A549 (cell line): ENCODE measurements at regions not wholly inside any gene's neighbourhood (a gene's known extent, or its start where the extent isn't known, plus 50 kb on each side); places are given as distances from the start of the nearest gene placed in this dataset.

Source experiments
- ATAC-seq, 2 experiments: fragments of 200-7000 bp in 1 of 2; fragments of >200 bp in 1 of 2; cut with Nextera tagmentation in 1 of 2; cut with Tn5 transposase in 1 of 2; 3 replicates each; pipeline versions ENCODE4 v1.8.0 to v1.9.1; 2018 to 2020; ENCODE audit warnings: mild to moderate bottlenecking in 1 of 2, moderate library complexity in 1 of 2
- CTCF ChIA-PET: fragments of 300-600 bp; sonication (Branson Sonifier 250); formaldehyde crosslinking; extraction: SDS; loops from one replicate; lab custom pipeline; 2021; ENCODE audit warnings: antibody characterized with exemption, inconsistent platforms; lab: Yijun Ruan, JAX
- POLR2A ChIA-PET: fragments of 350-600 bp; formaldehyde crosslinking; extraction: SDS; loops from one replicate; lab custom pipeline; 2021; ENCODE audit warnings: antibody characterized with exemption, inconsistent platforms; lab: Yijun Ruan, JAX
- DNase-seq, 2 experiments: peaks; one replicate each; pipeline versions ENCODE4 v3.0.0 to v3.0.0-alpha.2; 2011 to 2016; ENCODE audit warnings: low read depth in 1 of 2, low spot score in 1 of 2
- FAIRE-seq: peaks from 2 replicates; lab custom pipeline; 2011; peaks lifted over from hg19 to GRCh38; lab: Jason Lieb, UNC
- H3K27ac ChIP-seq, 2 experiments: fragments of >200 bp; sonication (Bioruptor Twin); formaldehyde crosslinking; 3 replicates each; pipeline ENCODE4 v1.5.1; 2016 to 2017
- H3K4me1 ChIP-seq: fragments of >200 bp; sonication (Bioruptor Twin); formaldehyde crosslinking; 3 replicates; pipeline ENCODE4 v1.6.1; 2016
- H3K4me2 ChIP-seq: fragments of >200 bp; sonication (Bioruptor Twin); formaldehyde crosslinking; 3 replicates; pipeline ENCODE4 v1.6.1; 2016
- H3K4me3 ChIP-seq: fragments of >200 bp; sonication (Bioruptor Twin); formaldehyde crosslinking; 3 replicates; pipeline ENCODE4 v1.5.1; 2016
- H3K9me3 ChIP-seq: fragments of >200 bp; sonication (Bioruptor Twin); formaldehyde crosslinking; 3 replicates; pipeline ENCODE4 v1.6.1; 2016
- ATOH8 ChIP-seq: fragments of 250-450 bp; sonication (Bioruptor Pico); IDR thresholded peaks from 2 replicates; pipeline ENCODE4 v1.5.0; 2020; ENCODE audit warnings: low read depth, mild to moderate bottlenecking, moderate library complexity
- CBX2 ChIP-seq: fragments of 200-600 bp; sonication (generic); IDR thresholded peaks from 2 replicates; pipeline ENCODE4 v1.6.1; 2016; ENCODE audit warnings: low read depth, mild to moderate bottlenecking, borderline replicate concordance
- CEBPB ChIP-seq, 2 experiments: fragments of >200 bp in 1 of 2; sonication (Bioruptor Twin) in 1 of 2; formaldehyde crosslinking in 1 of 2; IDR thresholded peaks; 2 replicates each; pipeline ENCODE4 v1.6.1; 2012 to 2016
- E2F6 ChIP-seq: IDR thresholded peaks from 2 replicates; pipeline ENCODE4 v1.6.1; 2012; ENCODE audit warnings: low read depth, borderline replicate concordance
- FOSB ChIP-seq: fragments of 250-450 bp; sonication (Bioruptor Pico); IDR thresholded peaks from 2 replicates; pipeline ENCODE4 v1.5.0; 2020; ENCODE audit warnings: mild to moderate bottlenecking, moderate library complexity
- FOXS1 ChIP-seq: fragments of 250-450 bp; sonication (Bioruptor Pico); IDR thresholded peaks from 2 replicates; pipeline ENCODE4 v1.5.0; 2020; ENCODE audit warnings: mild to moderate bottlenecking, moderate library complexity
- GATA3 ChIP-seq: IDR thresholded peaks from 2 replicates; pipeline ENCODE4 v1.6.1; 2012; ENCODE audit warnings: borderline replicate concordance
- HMGXB4 ChIP-seq: fragments of 250-450 bp; sonication (Bioruptor Pico); IDR thresholded peaks from 2 replicates; pipeline ENCODE4 v1.5.0; 2021; ENCODE audit warnings: mild to moderate bottlenecking, moderate library complexity, borderline replicate concordance
- KDM1A ChIP-seq: fragments of 200-600 bp; sonication (generic); IDR thresholded peaks from 2 replicates; pipeline ENCODE4 v1.6.1; 2016; ENCODE audit warnings: low read depth, mild to moderate bottlenecking
- MAFK ChIP-seq: fragments of 450-650 bp; IDR thresholded peaks from 2 replicates; pipeline ENCODE4 v1.6.1; 2014; ENCODE audit not compliant: partially characterized antibody
- MAX ChIP-seq: IDR thresholded peaks from 2 replicates; pipeline ENCODE4 v1.6.1; 2012
- MAZ ChIP-seq: fragments of 150-350 bp; IDR thresholded peaks from 2 replicates; pipeline ENCODE4 v1.6.1; 2014; ENCODE audit warnings: antibody characterized with exemption, low read depth, low read length, borderline replicate concordance
- MYC ChIP-seq: IDR thresholded peaks from 2 replicates; pipeline ENCODE4 v1.6.1; 2012; ENCODE audit warnings: mild to moderate bottlenecking, inconsistent platforms, low read length, improper control_type of control experiment, borderline replicate concordance
- NFE2L2 ChIP-seq: fragments of 150-350 bp; conservative IDR thresholded peaks from 2 replicates; pipeline ENCODE4 v1.6.1; 2014; ENCODE audit warnings: low read length
- NPAS2 ChIP-seq: fragments of 250-450 bp; sonication (Bioruptor Pico); IDR thresholded peaks from 2 replicates; pipeline ENCODE4 v1.8.0; 2022; ENCODE audit warnings: mild to moderate bottlenecking, moderate library complexity, borderline replicate concordance
- PBX3 ChIP-seq: IDR thresholded peaks from 2 replicates; pipeline ENCODE4 v1.6.1; 2012
- POLR2A ChIP-seq: IDR thresholded peaks from 2 replicates; pipeline ENCODE4 v1.6.1; 2012; ENCODE audit warnings: mild to moderate bottlenecking, low read length
- RAD21 ChIP-seq, 2 experiments: fragments of >200 bp in 1 of 2; sonication (Bioruptor Twin) in 1 of 2; formaldehyde crosslinking in 1 of 2; IDR thresholded peaks in 1 of 2; conservative IDR thresholded peaks in 1 of 2; 2 replicates in 1 of 2; 3 replicates in 1 of 2; pipeline ENCODE4 v1.6.1; 2012 to 2018; ENCODE audit warnings: inconsistent platforms in 1 of 2
- RNF2 ChIP-seq: fragments of 200-600 bp; sonication (generic); IDR thresholded peaks from 2 replicates; pipeline ENCODE4 v1.6.1; 2016; ENCODE audit warnings: low read depth, mild to moderate bottlenecking, antibody characterized with exemption, moderate library complexity, borderline replicate concordance
- SMC3 ChIP-seq: fragments of >200 bp; sonication (Bioruptor Twin); formaldehyde crosslinking; IDR thresholded peaks from 3 replicates; pipeline ENCODE4 v1.6.1; 2018; ENCODE audit warnings: inconsistent platforms
- SREBF2 ChIP-seq: fragments of 450-650 bp; IDR thresholded peaks from 2 replicates; pipeline ENCODE4 v1.6.1; 2014; ENCODE audit warnings: mild to moderate bottlenecking, moderate library complexity
- TFCP2L1 ChIP-seq: fragments of 250-450 bp; sonication (Bioruptor Pico); IDR thresholded peaks from 2 replicates; pipeline ENCODE4 v1.5.0; 2021; ENCODE audit warnings: mild to moderate bottlenecking
- ZC3H11A ChIP-seq: fragments of 450-650 bp; IDR thresholded peaks from 2 replicates; pipeline ENCODE4 v1.6.1; 2014; ENCODE audit warnings: antibody characterized with exemption, mild to moderate bottlenecking
- ZFP36 ChIP-seq: fragments of 450-650 bp; IDR thresholded peaks from 2 replicates; pipeline ENCODE4 v1.6.1; 2014; ENCODE audit warnings: borderline replicate concordance; ENCODE audit not compliant: partially characterized antibody
- ZNF302 ChIP-seq: fragments of 250-450 bp; sonication (Bioruptor Pico); IDR thresholded peaks from 2 replicates; pipeline ENCODE4 v1.9.0; 2021; ENCODE audit warnings: inconsistent platforms, mild to moderate bottlenecking, moderate library complexity
- WGBS: methylation state at CpG from one replicate; pipeline ENCODE4 v1.1.6; 2017; ENCODE audit errors: missing lambda C conversion rate; 5-methylcytosine and 5-hydroxymethylcytosine counted together

GRCh38 chr7:46369933-46370654 is 449.0 kb upstream of the IGFBP3 start:
- no peak overlapping the region for H3K4me2 ChIP-seq
- ATAC-seq (no peak), FAIRE-seq (no peak)
- no peak overlapping the region for H3K4me3 ChIP-seq
- peaks cover 5% of the 10 kb centered on the region; the same call in 2 of the 3 replicates for H3K4me1 ChIP-seq
- H3K27ac ChIP-seq: 0 out of 6 replicates have a peak overlapping the region, but pooled peaks of 1 of the 2 experiments have one; percentile 16
- peaks cover 15% of the 10 kb centered on the region; the same call in 2 of the 3 replicates for H3K9me3 ChIP-seq
- POLR2A ChIA-PET: no interaction called here
- CTCF ChIA-PET: interaction anchor here (0.9 to 1.3 kb wide), 2 partner anchors 12 to 15 kb away, joined by 3 to 4 read pairs; no protein-coding TSS in a partner anchor
- 51% methylated on average over 5 of the region's 5 CpGs for WGBS
- TF ChIP-seq ZC3H11A: no peak
- TF ChIP-seq MAZ: no peak
- TF ChIP-seq FOXS1: no peak
- TF ChIP-seq CEBPB (IDR thresholded peaks at IDR 0.05): no peak
- TF ChIP-seq RAD21 (conservative IDR thresholded peaks at IDR 0.05 in 1 of 2, IDR thresholded peaks at IDR 0.05 in 1 of 2): no peak
- TF ChIP-seq MAFK: peak; percentile 88
- no peak for TF ChIP-seq ZFP36
- TF ChIP-seq ATOH8 (CRISPR knock-in tag): no peak
- TF ChIP-seq NFE2L2: 0 out of 2 replicates have a peak, but pooled peaks have one; percentile 58
- TF ChIP-seq POLR2A: no peak
- no peak for TF ChIP-seq KDM1A
- no peak for TF ChIP-seq RNF2
- TF ChIP-seq, all 56 proteins: peak for 2
- DNase-seq: no peak

GRCh38 chr7:46368871-46369270 is 447.8 kb upstream of the IGFBP3 start:
- WGBS: 100% methylated on average over 1 of the region's 1 CpG
- H3K27ac ChIP-seq: peak overlapping the region in 1 of 2 experiments; percentile 8; a peak in 2 of 6 replicates
- H3K9me3 ChIP-seq: peaks cover 15% of the 10 kb centered on the region; the same call in 2 of the 3 replicates
- FAIRE-seq (peak; percentile 49), DNase-seq (no peak), ATAC-seq (no peak)
- no peak overlapping the region for H3K4me2 ChIP-seq
- ChIA-PET CTCF (interaction anchor here (0.9 to 1.5 kb wide), 4 partner anchors 11 to 446 kb away, joined by 3 to 4 read pairs (median 4); no protein-coding TSS in a partner anchor), POLR2A (no interaction called here)
- H3K4me3 ChIP-seq: no peak overlapping the region
- H3K4me1 ChIP-seq: peaks cover 11% of the 10 kb centered on the region
- TF ChIP-seq ZC3H11A (no peak), E2F6 (no peak), MAFK (peak; percentile 46), FOSB (CRISPR knock-in tag) (no peak)
- TF ChIP-seq, all 56 proteins: peak for 1

- POLR2A ChIA-PET: no interaction called here
- H3K4me1 ChIP-seq: peaks cover 24% of the 10 kb centered on the region
- ATAC-seq (no peak), DNase-seq (no peak), FAIRE-seq (no peak)
- 90% methylated on average over 1 of the region's 1 CpG for WGBS
- no peak overlapping the region for H3K4me3 ChIP-seq
- CTCF ChIA-PET: interaction anchor here (0.6 to 1.9 kb wide), 4 partner anchors 15 to 811 kb away, joined by 3 to 9 read pairs (median 4); no protein-coding TSS in a partner anchor
- peaks cover 2% of the 10 kb centered on the region; the same call in 1 of the 3 replicates for H3K9me3 ChIP-seq
- no peak overlapping the region for H3K4me2 ChIP-seq
- no peak overlapping the region for H3K27ac ChIP-seq
- no peak for TF ChIP-seq NPAS2 (CRISPR knock-in tag)
Measured at GRCh38 chr7:46366526-46366925, 445.5 kb upstream of the IGFBP3 start.

GRCh38 chr7:46363688-46364087 is 442.6 kb upstream of the IGFBP3 start:
- Histone ChIP-seq H3K27ac (no peak overlapping the region; a peak in 1 of 6 replicates), H3K9me3 (no peaks in the 10 kb centered on the region), H3K4me1 (peaks cover 20% of the 10 kb centered on the region), H3K4me2 (peak overlapping the region; percentile 39), H3K4me3 (no peak overlapping the region)
- FAIRE-seq: no peak
- CTCF ChIA-PET: interaction anchor here (1.5 kb wide), 1 partner anchor 445 kb away, joined by 4 read pairs; no protein-coding TSS in a partner anchor
- POLR2A ChIA-PET: no interaction called here
- peak in 1 of 2 experiments; percentile 53; a peak in 2 of 6 replicates for ATAC-seq
- DNase-seq: no peak
- WGBS: 40% methylated on average over 1 of the region's 1 CpG
- TF ChIP-seq MAX: no peak
- no peak for TF ChIP-seq SREBF2
- no peak for TF ChIP-seq NPAS2 (CRISPR knock-in tag)
- TF ChIP-seq HMGXB4 (CRISPR knock-in tag): no peak
- TF ChIP-seq PBX3: no peak
- TF ChIP-seq GATA3: no peak
- TF ChIP-seq ZNF302 (CRISPR knock-in tag): no peak
- no peak for TF ChIP-seq MYC
- TF ChIP-seq CBX2: no peak
- TF ChIP-seq SMC3: no peak
- no peak for TF ChIP-seq FOSB (CRISPR knock-in tag)
- TF ChIP-seq TFCP2L1 (CRISPR knock-in tag): no peak
